HFFc6 (cell line): ENCODE measurements at regions not wholly inside any gene's neighbourhood (a gene's known extent, or its start where the extent isn't known, plus 50 kb on each side); places are given as distances from the start of the nearest gene placed in this dataset.

Source experiments
- DNase-seq: peaks from one replicate; pipeline ENCODE4 v3.0.0-alpha.2; 2018
- H3K27ac Mint-ChIP-seq: 2 replicates; pipeline ENCODE4 v1.8.0; 2020; ENCODE audit warnings: mild to moderate bottlenecking, mixed read lengths
- H3K27me3 Mint-ChIP-seq: 2 replicates; pipeline ENCODE4 v1.8.0; 2021; ENCODE audit warnings: mild to moderate bottlenecking, moderate library complexity, mixed read lengths; ENCODE audit not compliant: insufficient read depth
- H3K36me3 Mint-ChIP-seq: 2 replicates; pipeline ENCODE4 v1.8.0; 2021; ENCODE audit warnings: low read depth, mixed read lengths
- H3K4me1 Mint-ChIP-seq: 2 replicates; pipeline ENCODE4 v1.8.0; 2020; ENCODE audit warnings: low read depth, mixed read lengths
- H3K4me3 Mint-ChIP-seq: 2 replicates; pipeline ENCODE4 v1.8.0; 2020; ENCODE audit warnings: mild to moderate bottlenecking, moderate library complexity, mixed read lengths
- H3K9me3 Mint-ChIP-seq: 2 replicates; pipeline ENCODE4 v1.8.0; 2020; ENCODE audit warnings: mild to moderate bottlenecking, mixed read lengths
- CTCF ChIP-seq: fragments of 200-600 bp; sonication (generic); IDR thresholded peaks from 2 replicates; pipeline ENCODE4 v1.5.0; 2021; ENCODE audit warnings: antibody characterized with exemption, mild to moderate bottlenecking

DNA sequence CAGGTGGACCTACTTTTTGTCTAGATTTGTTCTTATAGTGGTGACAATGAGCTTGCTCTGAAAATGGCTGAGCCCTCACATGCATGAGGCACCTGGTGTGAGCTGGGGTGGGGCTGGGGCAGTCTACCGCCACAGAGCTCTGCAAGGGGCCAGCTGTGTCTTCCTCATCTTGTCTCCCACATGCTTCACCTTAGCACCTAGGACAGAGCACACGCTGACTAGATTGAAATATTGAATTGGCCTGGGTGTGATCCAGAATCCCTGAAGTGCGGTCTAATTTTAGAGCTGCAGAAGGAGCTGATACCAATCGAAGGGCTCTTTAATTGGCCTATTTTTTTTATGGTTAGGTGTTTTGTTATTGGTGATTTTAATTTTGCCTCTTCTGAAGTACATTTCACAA, 126.1 kb upstream of the NFIB start:
- no peak for DNase-seq
- Mint-ChIP-seq H3K27me3 (peaks cover 20% of the 10 kb centered on the region), H3K36me3 (no peaks in the 10 kb centered on the region), H3K4me1 (peaks cover 13% of the 10 kb centered on the region), H3K9me3 (no peaks in the 10 kb centered on the region), H3K4me3 (no peak overlapping the region), H3K27ac (no peak overlapping the region)
- no peak for TF ChIP-seq CTCF

DNA sequence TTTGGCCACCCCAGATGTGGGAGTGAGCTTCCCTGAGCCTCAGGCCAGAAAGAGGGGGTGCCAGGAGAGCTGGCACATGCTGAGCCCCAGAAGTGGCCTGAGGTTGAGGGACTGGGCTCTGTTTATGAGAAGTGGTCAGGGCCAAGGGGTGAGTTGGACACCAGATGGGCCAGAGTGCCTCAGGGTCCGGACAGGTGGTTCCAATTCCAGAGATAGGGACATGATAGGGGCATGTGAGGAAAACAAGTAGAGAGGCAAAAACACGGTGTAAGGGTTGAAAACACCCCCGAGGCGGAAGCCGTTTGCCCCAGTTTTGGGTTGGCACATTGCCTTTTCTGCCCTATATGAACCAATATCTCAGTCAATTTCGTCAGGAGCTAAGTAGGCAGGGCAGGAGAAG, 125.6 kb upstream of the NFIB start:
- no peaks in the 10 kb centered on the region for H3K36me3 Mint-ChIP-seq
- H3K27me3 Mint-ChIP-seq = peaks cover 20% of the 10 kb centered on the region
- no peaks in the 10 kb centered on the region for H3K9me3 Mint-ChIP-seq
- H3K4me3 Mint-ChIP-seq = no peak overlapping the region
- no peak for DNase-seq
- TF ChIP-seq CTCF = no peak
- no peak overlapping the region for H3K27ac Mint-ChIP-seq
- H3K4me1 Mint-ChIP-seq = peaks cover 13% of the 10 kb centered on the region

DNA sequence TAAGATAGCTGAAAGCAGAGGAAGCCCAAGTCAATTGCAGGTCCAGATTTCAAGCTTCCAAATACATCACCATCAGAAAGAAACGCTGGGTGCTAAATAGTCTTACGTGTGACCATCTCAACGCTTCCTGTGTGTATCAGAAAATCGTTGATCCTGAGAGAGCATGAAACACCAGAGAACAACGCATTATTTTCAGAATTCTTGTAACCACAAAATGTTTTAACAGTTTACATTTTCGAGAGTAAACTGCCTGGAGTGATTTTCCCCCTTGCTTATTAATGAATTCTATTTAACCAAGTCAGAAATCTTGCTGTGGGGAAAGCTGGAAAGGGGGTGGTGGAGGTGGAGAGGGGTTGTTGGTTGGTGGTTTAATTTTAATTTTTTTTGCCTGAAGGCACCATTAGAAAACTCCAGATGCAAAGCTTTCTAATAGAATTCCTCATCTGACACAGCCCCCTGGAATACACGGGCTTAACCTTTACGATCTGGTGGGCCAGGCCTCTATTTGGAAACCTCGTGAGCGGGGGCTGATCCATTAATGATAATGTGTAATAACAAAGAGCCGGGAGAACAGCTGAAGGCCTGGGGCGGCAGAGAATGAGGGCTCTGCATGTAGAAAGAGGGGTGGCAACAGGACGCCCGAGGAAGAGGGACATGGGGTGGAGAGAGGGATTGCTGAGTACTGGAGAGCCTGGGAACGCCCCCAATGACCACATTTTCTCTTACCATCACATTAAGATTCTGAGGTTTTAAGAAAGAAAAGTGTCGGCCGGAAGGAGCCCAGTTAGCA, 124.5 kb upstream of the NFIB start:
- TF ChIP-seq CTCF = no peak
- Mint-ChIP-seq H3K27ac (peak overlapping the region; percentile 16; the same call in 1 of the 2 replicates), H3K4me3 (no peak overlapping the region), H3K9me3 (no peaks in the 10 kb centered on the region), H3K27me3 (peaks cover 20% of the 10 kb centered on the region), H3K36me3 (no peaks in the 10 kb centered on the region), H3K4me1 (peaks cover 22% of the 10 kb centered on the region)
- DNase-seq = peak; percentile 22

- no peak for TF ChIP-seq CTCF
- Mint-ChIP-seq H3K4me1 (peaks cover 25% of the 10 kb centered on the region), H3K27ac (no peak overlapping the region), H3K27me3 (peaks cover 20% of the 10 kb centered on the region), H3K36me3 (no peaks in the 10 kb centered on the region), H3K9me3 (no peaks in the 10 kb centered on the region), H3K4me3 (no peak overlapping the region)
- no peak for DNase-seq
These were observed 123.7 kb upstream of the NFIB start for GRCh38 chr9:14437354-14438231.

GRCh38 chr9:14435871-14436270, 121.9 kb upstream of the NFIB start:
- H3K4me3 Mint-ChIP-seq = no peak overlapping the region
- H3K27me3 Mint-ChIP-seq = peaks cover 27% of the 10 kb centered on the region
- no peaks in the 10 kb centered on the region for H3K9me3 Mint-ChIP-seq
- H3K36me3 Mint-ChIP-seq = no peaks in the 10 kb centered on the region
- H3K4me1 Mint-ChIP-seq = peaks cover 25% of the 10 kb centered on the region
- TF ChIP-seq CTCF = no peak
- H3K27ac Mint-ChIP-seq = no peak overlapping the region
- DNase-seq = no peak
